GM21576 (cell line): ENCODE measurements at regions not wholly inside any gene's neighbourhood (a gene's known extent, or its start where the extent isn't known, plus 50 kb on each side); places are given as distances from the start of the nearest gene placed in this dataset.
"Not testable (repeated sequence)": the region's sequence is repeated elsewhere in the genome, so short reads cannot be mapped to it uniquely, and the experiment has no call there.

Experiments used
- ATAC-seq: cut with Tn5 transposase; IDR thresholded peaks from one replicate; pipeline ENCODE4 v1.9.1; 2021; ENCODE audit warnings: mild to moderate bottlenecking, moderate library complexity; ENCODE audit not compliant: unreplicated experiment

DNA sequence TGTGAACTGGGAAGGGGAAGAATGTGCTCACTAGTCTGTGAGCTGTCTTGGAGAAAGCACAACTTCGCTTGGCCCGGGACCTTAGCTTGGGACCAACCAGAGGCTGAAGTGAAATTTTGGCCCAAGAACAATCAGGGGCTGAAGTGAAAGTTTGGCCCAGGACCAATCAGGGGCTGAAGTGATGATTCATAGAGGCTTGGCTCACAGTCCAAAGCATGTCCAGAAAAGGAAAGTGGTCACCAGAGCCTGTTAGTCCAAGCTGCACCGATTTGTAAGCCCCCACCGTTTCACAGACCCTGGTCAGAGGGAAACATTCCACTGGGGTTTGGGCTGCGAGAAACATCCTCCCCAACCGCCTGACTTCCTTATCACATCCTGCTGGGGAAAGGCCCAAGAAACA, 763.3 kb downstream of the SPATA31A7 start:
- ATAC-seq = not testable (repeated sequence)

DNA sequence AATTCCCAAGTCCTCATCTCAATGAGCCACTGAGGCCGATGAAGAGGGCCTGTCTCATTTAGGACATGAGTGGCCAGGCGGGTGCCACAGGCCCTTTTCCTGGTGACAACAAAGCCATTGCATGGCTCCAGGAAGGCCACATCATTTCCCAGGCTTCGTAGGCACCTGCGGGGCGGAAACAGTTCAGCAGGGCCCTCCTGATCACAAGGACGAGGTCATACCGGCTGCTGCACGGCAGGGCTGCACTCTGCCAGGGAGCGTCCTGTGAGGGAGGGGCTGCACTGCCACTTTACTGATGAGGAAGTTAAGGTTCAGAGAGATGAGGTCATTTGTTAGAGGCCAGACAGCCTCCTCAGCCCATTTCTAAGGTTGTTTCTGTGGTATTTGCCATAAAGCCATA, 781.8 kb downstream of the SPATA31A7 start:
- ATAC-seq = not testable (repeated sequence)

DNA sequence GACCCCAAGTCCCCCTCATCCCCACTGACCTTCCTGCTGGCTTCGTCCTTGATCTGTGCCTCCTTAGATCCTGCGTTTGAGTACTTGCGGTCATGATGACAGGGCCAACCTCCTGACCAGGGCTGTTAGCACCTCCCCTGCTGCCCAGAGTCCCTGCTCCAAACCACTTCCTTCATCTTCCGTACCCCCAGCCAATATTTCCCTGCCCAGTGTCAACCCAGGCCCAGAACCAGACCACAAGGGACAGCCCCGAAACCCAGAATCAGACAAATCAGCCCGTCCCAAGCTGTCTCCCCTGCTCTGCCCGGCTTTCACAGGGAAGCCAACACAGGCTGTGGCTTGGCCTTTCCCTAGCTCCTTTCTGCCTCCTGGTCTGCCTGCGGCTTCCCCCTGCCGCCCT, 784.7 kb downstream of the SPATA31A7 start:
- ATAC-seq = not testable (repeated sequence)

DNA sequence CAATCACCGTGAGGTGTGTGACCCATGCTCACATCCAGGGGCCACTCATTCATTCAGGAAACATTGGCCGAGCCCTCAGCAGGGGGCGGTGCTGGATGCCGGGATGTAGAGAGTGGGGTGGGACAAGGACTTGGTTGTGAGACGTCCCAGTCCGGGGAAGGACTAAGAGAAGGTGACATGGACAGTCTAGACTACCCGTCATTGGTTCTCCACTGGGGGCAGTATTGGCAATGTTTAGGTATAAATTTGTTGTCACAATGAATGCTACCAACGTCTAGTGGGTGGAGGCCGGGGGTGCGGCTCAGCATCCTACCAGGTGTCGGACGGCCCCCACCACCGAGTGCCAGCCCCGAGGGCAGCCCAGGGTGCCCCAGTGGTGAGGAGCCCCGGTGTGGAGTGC, 786.5 kb downstream of the SPATA31A7 start:
- ATAC-seq = not testable (repeated sequence)

DNA sequence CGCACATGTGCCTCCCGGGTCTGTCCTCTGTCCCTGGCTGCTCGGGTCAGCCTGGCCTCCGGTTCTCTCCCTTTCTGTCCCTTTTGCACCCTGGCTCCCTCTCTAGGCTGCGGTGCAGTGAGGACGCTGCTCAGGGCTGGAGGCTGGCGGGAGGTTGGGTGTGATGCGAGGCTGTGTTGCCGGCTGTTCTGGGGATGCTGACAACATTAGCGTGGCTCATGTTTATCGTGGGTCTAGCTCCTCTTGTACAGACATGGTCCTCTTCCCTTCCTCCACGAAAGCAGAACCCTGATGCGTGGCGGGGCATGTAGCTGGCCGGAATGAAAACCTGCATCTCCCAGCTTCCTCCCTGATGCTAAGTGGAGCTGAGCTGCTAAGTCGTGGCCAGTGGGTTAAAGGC, 792.9 kb downstream of the SPATA31A7 start:
- not testable (repeated sequence) for ATAC-seq

DNA sequence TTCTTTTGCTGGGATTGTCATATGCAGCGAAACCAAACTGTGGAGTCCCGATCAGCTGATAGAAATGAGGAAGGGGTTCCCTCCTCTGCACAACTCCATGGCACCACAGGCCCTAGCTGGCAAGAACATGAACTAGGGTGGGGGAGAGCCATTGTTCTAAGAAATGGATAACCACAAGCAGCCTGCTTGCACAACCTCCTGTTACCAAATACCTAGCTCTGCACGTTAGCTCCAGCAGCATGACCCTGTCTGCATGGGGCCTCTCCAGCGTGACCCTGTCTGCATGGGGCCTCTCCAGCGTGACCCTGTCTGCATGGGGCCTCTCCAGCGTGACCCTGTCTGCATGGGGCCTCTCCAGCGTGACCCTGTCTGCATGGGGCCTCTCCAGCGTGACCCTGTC, 793.6 kb downstream of the SPATA31A7 start:
- ATAC-seq = not testable (repeated sequence)

DNA sequence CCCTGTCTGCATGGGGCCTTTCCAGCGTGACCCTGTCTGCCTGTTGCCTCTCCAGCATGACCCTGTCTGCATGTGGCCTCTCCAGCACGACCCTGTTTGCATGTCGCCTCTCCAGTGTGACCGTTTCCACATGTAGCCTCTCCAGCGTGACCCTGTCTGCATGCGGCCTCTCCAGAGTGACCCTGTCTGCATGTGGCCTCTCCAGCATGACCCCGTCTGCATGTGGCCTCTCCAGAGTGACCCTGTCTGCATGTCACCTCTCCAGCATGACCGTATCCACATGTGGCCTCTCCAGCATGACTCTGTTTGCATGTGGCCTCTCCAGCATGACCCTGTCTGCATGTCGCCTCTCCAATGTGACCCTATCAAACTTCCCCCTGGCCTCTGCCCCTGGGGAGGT, 794.1 kb downstream of the SPATA31A7 start:
- ATAC-seq = not testable (repeated sequence)

DNA sequence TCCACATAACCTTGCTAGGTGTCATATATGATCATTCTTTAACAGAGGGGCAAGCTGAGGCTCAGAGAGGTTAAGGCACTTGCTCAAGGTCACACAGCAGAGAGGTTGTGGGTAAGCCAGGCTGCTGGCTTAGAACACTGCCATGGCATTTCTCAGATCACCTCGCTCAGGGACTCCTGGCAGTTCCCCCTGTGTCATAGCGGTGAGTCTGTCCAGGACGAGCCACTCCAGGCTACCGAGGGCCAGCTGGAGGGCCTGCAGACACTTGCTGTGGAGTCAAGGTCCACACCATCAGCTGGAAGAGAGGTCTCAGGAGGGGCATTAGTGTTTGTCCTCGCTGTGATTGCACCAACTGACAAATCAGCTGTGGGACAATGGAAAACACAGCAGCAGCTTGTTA, 794.7 kb downstream of the SPATA31A7 start:
- ATAC-seq = not testable (repeated sequence)

DNA sequence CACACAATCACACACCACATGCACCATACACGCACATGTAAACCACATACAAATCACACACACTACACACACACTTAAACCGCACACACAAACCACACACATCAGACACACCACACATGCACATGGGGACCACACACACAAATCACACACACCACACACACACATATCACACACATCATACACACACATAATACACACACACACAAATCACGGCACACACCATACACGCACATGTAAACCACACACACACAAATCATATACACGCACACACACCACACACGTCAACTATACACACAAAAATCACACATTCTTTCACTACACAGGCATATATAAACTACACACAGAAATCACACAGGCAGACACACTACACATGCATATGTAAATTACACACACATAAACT, 802.3 kb downstream of the SPATA31A7 start:
- ATAC-seq = not testable (repeated sequence)

DNA sequence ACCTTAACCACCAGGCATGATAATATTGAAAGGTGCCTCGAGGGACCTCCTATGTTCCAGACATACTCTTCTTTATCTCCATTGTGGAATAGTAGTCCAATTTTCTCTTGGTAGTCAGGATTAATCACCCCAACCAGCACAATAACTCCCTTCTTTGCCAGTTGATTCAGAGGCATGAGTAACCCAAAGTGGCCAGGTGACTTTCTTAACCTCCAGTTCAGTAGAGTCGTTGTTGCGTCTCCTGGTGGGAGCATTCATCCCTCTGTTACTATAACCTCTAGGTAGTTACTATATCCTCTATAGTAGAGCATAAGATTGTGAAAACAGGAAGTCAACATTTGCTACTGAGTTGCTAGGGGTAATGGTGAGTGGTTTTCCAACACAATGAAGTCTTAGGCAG, 842.6 kb downstream of the SPATA31A7 start:
- ATAC-seq = not testable (repeated sequence)

DNA sequence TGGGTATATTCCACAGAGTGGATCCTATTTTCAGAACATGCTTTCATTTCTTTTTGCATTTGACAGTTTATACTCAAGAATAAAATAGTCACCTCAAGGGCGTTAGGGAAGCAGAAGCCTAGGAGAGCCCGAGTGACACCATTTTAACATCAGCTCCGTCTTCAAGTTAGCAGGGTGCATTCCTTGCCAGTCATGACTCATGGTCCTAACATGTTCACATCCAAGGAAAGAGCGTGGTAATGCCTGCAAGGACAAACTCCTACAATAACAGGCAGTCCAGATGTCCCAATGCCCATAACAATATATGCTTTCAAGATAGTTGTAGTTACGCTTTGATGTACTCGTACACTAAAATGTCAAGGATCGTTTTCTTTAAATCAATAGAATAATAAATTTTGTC, 848.4 kb downstream of the SPATA31A7 start:
- ATAC-seq = not testable (repeated sequence)

DNA sequence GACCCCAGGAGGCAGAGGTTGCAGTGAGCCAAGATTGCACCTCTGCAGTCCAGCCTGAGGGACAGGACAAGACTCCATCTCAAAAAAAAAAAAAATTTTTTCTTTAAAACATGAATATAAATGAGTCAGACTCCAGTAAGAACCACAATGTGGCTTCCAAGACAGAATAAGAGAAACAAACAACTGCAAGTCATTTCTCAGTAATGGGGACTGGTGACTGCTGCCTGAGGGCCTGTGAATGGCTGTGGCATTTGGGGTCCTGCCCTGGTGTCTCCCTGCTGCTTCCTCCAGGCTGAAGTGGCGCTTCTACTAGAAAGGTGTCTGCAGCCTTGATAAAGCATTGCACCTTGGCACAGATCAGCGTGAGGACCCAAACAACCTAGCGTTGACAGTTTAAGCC, 868.3 kb downstream of the SPATA31A7 start:
- ATAC-seq = not testable (repeated sequence)

DNA sequence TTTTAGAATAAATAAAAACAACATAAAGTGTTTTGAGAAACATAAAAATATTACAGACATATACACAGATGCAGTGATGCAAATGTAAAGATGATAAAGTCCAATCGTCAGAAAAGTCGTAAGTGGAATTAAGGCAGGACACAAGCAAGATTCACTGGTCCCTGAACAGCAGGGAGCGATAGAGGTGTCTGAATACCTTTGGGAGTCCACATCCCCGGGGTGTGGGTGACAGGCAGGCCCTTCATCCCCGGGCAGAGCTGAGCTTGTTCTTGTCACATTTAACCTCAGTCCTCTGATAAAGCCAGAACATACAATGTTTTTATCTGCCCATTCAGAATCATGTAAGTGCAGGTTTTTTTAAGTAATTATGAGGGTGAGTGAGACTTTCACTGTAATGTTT, 881.2 kb downstream of the SPATA31A7 start:
- not testable (repeated sequence) for ATAC-seq

DNA sequence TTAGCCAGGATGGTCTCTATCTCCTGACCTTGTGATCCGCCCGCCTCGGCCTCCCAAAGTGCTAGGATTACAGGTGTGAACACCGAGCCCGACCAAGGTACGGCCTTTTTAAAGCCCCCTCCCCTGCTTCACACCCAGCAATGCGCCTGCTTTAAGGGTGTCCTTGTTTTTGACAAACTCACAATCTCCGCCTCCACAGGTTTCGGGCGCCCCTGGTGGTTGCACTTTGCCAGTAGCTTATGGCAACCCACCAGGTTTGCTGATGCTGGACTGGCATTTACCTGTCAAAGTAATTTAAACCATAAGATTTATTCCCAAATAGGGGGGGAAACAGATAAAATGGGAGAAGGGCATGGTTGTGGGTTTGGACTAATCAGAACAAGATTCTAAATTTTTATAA, 883.6 kb downstream of the SPATA31A7 start:
- not testable (repeated sequence) for ATAC-seq

DNA sequence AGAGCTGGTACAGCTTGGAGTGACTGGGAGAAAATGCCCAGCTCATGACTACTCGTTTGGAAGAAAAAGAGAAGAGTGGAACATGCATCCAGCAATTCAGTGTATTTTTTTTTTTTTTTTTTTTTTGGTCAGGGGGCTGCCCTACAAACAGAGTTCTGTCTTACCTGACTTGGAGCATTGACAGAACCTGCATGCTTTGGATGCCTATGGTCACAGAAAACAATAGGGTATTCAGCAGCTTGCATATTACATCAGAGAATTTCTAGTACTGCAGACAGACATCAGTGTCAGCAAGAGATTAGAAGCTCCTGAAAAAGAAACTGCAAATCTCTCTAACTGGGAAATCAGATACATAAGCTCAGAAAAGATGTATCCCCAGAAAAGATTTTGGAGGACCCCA, 894.4 kb downstream of the SPATA31A7 start:
- ATAC-seq = not testable (repeated sequence)

DNA sequence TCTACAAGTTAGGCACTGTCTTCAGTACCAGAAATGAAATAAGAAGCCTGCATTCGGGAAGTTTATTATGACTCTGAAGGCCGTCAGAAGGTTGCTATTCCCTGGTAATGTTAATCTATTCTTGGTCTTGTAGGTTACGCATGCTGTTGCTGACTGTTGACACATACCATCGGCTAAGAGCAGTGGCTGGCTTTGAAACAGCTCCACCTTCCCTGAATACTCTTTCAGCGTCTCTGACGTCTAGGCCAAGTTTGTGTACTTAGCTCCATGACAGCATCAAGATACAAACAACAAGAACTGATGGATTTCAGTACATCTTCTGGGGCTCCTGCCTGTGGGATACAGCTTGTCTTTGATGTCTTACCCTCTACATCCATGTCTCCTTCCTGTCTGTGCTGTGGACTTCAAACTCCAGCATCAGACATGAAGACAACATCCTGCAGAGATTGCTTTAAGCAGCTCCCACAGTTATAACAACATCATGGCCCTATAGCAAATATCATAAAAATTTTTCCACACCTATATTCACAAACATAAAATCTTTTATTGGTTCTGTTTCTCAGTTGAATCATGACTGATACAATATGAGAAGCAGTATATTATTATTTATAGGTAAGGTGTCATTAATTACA, 906.0 kb downstream of the SPATA31A7 start:
- not testable (repeated sequence) for ATAC-seq

DNA sequence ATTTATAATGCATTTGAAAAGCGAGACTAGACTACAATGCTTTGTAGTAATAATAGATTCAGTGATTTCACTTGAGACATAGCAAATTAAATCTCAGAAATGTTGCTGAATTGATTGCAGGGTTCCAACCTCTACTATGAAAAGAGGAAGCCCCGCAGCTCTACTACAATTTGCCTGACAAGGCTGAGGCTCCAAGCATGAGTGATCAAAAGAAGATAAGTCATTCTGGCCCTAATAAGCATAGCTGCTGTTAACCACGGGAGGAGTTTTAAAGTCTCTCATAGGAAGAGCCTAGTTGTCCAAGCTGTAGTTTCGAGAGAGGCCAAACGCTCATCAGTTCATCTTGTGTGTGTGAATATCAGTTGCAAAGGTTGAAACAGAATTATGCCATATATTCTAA, 920.6 kb downstream of the SPATA31A7 start:
- peak; percentile 79 for ATAC-seq

DNA sequence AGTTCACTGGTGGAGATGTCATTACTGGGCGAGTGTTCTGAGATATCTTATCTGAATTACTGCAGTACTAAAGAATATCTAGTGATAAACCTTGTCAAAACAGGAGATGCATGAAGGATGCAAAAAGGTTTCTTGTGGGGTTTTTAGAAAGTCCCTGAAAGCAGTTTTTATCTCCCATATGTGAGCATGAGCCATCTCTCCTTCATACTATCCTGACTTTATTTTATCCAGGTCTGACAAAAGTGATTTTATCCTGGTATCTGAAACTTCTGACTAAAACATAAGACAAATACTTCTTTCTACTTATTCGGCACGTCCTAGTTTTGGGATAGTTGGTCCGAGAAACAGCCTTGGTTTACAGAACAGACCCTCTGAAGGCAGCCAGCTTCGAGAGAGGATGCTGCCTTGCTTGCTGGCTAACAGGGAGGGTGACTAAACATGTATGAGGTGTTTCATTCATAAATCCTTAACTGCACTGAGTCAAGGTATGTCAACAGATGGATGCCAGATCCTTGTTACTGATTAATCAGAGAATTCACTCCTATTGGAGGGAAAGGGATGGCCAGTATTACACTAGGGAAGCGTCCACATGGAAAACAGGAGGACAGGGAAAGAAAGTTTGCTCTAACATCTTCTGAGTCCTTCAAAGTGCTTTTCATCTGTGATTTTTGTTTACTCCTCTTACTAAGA, 927.3 kb downstream of the SPATA31A7 start:
- not testable (repeated sequence) for ATAC-seq

DNA sequence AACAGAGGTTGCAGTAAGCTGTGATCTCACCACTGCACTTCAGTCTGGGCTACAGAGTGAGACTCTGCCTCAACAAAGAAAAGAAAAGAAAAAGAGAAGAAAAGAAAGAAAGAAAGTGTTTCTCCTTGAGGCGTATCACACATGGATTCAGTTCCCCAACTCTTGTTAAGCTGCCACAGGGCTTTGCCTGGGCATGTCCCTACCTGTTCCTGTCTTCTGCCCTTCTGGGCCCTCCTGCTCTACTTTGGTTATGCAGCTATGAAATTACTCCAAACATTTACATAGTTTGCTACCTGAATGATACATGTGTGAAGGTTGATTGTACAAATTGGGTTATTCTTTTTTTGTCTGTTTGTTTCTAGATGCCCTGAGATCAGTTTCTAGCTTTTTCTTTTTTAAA, 929.8 kb downstream of the SPATA31A7 start:
- ATAC-seq = not testable (repeated sequence)

DNA sequence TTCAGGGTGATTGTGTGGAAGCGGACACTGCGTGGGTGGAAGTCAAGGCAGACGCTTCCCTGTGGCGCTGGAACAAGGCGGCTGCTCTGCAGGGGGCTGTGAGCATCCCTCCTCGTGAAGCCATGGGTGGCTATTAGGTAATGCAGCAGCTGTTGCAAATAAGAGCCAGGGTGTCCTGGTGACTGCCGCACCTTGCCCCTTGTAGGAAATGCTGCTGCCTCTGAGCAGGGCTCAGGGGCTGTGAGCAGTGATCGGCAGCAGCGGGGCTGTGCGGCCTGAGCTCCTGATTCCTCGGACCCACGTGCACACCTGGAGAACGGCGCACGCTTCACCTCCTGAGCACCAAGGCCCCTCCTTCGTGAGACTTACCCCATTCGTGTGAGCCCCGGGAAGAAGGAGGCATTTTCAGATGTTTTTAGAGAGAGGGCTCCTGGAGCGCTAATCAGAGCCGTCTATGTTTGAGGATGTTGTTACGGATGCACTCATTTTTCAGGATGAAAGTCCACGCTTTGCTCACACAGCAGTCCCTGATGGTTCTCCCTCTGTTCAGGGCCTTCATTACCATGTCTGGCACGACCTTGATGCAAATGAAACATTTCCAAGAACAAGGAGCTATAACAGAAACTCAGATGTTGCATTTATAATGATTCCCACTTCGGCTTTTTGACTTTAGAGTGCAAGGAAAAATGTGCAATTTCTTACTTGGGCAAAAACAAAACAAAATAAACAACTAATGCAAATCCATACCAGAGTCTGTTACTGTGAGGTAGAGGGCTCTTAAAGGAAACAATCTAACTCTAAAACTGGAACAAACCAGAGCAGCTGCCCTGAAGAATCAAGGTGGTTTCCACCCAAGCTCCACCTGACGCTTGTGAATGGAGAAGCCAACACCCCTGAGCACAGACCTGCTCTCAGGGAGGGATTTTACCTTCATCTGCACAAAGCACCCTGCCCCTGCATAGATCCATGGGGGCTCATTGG, 936.1 kb downstream of the SPATA31A7 start:
- not testable (repeated sequence) for ATAC-seq

DNA sequence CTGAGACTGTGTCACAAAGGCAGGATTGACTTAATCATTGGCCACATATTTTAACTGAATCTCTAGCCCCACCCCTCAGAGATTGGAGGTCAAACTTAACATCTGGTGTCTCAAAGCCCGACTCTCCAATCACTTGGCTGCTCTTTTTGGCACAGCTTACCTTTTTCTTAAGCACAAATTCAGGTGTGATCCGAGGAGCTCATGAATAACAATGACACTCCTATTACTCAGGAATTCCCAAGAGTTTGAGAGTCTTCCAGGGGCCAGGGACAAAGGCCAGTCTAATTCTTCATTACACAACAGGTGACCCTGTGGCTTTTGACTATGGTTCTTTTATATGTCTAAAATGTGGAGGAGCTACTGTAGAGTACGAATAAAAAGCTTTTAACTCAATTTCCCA, 945.2 kb downstream of the SPATA31A7 start:
- ATAC-seq = not testable (repeated sequence)
